HG02973 (cell line): ENCODE measurements at regions not wholly inside any gene's neighbourhood (a gene's known extent, or its start where the extent isn't known, plus 50 kb on each side); places are given as distances from the start of the nearest gene placed in this dataset.
A peak's percentile ranks its signal among the peaks of the same experiment; 100 is the strongest.
"Not testable (repeated sequence)": the region's sequence is repeated elsewhere in the genome, so short reads cannot be mapped to it uniquely, and the experiment has no call there.

Experiments used
- ATAC-seq: cut with Tn5 transposase; IDR thresholded peaks from one replicate; pipeline ENCODE4 v1.9.1; 2021; ENCODE audit warnings: moderate library complexity; ENCODE audit not compliant: unreplicated experiment

GRCh38 chr2:186947516-186947915 lies 98.5 kb upstream of the ZSWIM2 start:
- no peak for ATAC-seq

GRCh38 chr2:186946896-186947467 lies 98.0 kb upstream of the ZSWIM2 start:
- ATAC-seq, result no peak

GRCh38 chr2:186941853-186942252 lies 92.9 kb upstream of the ZSWIM2 start:
- ATAC-seq, result no peak

DNA sequence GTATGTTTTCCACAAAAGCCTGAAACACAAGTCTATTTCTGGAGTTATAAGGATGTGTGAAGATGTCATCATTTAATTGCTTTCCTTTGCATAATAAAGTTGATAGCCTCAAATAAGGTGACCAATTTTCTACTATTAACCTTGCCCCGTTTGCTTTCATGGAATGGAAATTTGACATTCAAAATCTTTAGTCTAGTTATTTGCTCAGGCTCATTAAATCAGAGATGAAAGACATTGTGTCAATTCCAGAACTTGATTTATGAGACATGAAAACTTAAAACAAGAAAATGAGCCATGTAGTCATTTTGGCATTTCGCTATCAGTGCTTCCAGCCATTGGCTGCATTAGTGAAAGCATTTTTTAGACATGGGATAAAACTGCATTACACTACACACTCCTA lies 91.5 kb upstream of the ZSWIM2 start:
- no peak for ATAC-seq

DNA sequence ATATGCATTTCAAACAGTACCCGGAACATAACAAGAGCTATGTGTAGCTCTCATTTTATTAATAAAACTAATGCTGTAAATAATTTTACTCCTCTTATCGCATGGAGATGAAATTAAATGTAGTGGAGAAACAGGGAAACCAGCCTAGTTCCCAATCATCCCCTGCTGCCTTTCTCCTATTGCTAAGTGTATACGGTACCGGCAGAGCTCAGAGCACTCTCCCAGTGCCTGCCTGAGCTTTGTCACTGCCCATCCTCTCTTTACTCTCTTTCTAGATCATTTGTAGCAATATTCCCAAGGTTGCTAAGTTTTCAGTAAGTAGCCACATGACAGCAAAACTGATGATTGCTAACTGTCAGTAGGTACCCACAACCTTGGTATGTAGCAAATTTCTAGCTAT lies 85.5 kb upstream of the ZSWIM2 start:
- no peak for ATAC-seq

GRCh38 chr2:186927867-186928191 lies 78.9 kb upstream of the ZSWIM2 start:
- no peak for ATAC-seq

DNA sequence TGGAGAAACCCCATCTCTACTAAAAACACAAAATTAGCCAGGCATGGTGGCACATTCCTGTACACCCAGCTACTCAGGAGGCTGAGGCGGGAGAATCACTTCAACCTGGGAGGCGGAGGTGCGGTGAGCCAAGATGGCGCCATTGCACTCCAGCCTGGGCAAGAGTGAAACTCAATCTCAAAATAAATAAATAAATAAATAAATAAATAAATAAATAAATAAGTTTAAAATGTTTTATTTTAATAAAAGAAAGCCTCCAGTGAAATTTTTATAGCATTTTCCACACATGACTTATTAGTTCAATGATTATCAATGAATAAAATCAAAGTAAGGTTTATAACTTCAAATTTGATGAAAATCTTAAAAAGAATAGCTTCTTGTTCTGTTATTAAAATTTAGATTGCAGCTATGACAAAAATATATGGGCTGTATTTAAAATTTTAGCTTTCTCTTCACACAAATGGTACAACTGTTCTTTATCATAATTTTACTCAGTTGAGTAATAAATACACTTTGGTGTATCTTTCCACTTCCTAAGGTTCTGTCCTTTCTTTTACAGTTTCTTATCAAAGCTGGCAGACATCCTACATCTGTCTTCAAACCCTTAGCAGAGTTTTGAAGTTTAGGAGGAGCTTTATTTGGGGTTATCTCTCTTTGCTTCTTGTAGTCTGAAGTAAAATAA lies 78.4 kb upstream of the ZSWIM2 start:
- no peak for ATAC-seq

DNA sequence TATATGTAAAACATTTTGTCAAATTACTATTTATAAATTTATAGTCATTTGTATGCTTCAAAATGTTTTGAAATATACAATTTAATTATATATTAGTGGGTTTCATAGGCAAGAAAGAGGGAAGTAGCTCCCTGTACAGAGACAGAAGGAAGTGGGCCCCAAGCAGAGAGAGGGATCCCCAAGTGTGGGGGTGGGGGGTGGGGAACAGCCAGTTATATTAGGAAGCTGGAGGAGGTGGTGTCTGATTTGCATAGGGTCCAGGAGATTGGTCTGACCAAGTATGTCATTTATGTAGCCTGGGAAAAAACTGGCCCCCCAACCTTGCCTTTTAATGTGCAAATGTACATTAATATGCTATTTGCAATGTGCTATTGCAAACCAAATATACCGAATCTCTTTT lies 76.5 kb upstream of the ZSWIM2 start:
- ATAC-seq, result no peak

- not testable (repeated sequence) for ATAC-seq
These were observed 73.3 kb upstream of the ZSWIM2 start for GRCh38 chr2:186922316-186922715.

DNA sequence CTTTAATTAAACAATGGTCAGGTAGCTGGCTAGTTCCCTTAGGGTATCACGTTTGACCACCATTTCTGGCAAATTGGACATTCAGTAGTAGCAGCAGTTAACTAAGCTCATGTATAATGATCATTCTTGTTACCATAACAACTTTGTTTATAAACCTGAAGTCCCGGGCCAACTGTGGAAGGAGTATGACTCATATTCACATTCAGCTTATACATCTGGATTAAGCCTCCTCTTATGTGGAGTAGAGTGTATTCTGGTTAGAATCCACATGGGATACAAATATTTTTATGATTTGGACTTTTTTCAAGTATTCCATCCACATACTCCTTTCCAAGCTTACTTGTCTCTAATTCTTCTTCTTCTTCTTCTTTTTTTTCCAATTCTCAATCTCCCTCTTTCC lies 70.3 kb upstream of the ZSWIM2 start:
- no peak for ATAC-seq

DNA sequence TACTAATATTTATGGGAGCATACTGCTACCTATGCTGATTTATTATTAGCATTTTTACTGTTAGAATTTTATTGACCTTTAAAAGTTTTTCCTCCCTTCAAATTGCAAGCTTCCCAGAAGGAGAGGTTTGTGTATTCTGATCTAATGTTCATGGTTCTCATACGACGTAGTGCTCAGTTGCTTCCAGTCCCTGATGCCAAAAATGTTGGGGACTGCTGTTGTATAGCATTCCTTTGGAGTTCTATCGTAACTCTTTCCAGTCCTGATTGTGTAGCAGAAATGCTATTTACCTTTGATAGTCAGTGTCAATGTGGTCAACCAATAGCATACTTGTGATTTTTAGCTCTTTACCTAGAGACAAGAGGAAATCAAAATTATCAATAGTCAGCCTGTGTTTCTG lies 69.5 kb upstream of the ZSWIM2 start:
- ATAC-seq, result no peak

DNA sequence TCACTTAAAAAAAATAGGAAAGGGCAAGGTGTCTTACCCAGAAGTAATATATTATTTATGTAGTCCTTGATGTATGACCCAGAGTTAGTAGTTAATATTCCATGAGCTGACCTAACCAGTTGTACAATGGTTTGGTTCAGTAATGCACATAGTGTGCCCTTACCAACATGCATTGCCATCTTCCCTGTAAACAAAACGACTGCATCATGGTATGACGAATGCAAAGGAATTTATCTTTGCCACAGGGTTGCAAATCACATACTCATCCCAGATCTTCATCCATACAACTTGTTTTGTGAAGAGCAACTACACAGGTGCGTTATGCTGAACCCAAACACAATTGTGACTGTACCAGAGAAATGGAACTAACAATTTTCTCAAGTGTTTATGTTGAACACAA lies 68.9 kb upstream of the ZSWIM2 start:
- ATAC-seq, result no peak

DNA sequence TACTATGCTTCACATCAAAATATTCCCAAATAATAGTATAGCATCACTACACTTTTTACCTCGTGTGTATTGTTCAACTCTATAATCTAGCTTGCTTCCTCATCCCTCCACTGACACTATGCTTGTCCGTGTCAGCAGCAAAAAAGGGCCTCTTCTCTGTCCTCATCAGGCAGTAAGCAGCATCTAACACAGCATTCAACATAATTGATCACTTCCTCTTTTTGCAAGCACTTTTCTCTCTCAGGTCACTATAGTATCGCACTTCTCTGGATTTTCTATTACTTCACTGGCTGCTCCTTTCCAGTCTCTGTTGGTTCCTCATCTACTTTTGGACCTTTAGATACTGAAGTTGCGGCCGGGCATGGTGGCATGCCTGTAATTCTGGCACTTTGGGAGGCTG lies 64.9 kb upstream of the ZSWIM2 start:
- ATAC-seq, result peak; percentile 94

- ATAC-seq, result no peak
These were observed 64.0 kb upstream of the ZSWIM2 start for GRCh38 chr2:186912979-186913378.

- ATAC-seq, result no peak
These were observed 62.6 kb upstream of the ZSWIM2 start for GRCh38 chr2:186911551-186912085.

GRCh38 chr2:186910996-186911395 lies 62.0 kb upstream of the ZSWIM2 start:
- ATAC-seq, result no peak

DNA sequence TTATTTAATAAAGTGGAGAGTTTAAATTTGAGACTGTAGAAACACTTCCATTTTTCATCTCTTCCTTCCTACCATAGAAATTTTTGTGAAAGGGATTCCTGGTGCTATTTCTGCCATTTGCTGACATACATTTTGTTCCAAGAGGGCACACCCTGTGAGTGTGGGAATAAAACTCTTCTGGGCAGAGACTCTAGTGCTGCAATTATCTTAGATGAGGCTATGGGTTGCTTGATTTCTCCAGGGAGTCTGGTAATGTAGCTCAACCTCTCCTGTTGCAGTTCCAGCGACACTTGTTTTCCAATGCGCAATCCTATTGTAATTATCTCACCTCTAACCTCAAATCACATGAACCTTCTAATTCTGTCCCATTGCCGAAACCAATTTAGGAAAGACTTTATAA lies 60.1 kb upstream of the ZSWIM2 start:
- no peak for ATAC-seq

DNA sequence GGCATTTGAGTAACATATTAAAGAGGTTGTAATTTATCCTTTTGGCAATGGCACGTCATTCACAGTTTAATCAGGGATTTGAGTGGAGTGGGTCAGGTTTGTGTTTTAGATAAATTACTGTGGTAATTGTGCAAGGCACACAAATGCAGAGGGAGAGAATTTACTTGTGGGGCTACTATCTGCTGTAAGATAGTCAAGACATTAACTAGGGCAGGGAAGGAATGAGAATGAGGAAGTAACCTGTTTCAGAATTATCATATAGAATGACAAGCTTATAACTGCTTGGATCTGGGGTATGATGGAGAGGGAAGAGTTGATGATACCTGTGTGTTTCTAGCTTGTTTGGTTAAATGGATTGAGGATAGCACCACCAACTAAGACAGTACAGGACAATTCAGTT lies 58.9 kb upstream of the ZSWIM2 start:
- no peak for ATAC-seq

GRCh38 chr2:186903216-186903615 lies 54.2 kb upstream of the ZSWIM2 start:
- no peak for ATAC-seq
